Gastroesophageal sphincter (tissue), 3 donors: ENCODE measurements at regions not wholly inside any gene's neighbourhood (a gene's known extent, or its start where the extent isn't known, plus 50 kb on each side); places are given as distances from the start of the nearest gene placed in this dataset.

Source experiments
- CTCF ChIP-seq, 4 experiments: fragments of 200-600 bp in 2 of 4; fragments of 450-650 bp in 2 of 4; sonication (generic) in 1 of 4; IDR thresholded peaks; one replicate each; pipeline ENCODE4 v1.5.1; 2017 to 2019; ENCODE audit warnings: antibody characterized with exemption in 4 of 4, mild to moderate bottlenecking in 2 of 4, moderate library complexity in 2 of 4
- EP300 ChIP-seq: sonication (generic); formaldehyde crosslinking; IDR thresholded peaks from one replicate; pipeline ENCODE4 v1.6.1; 2017; ENCODE audit warnings: antibody characterized with exemption, mild to moderate bottlenecking
- POLR2A ChIP-seq, 2 donors: fragments of 450-650 bp; IDR thresholded peaks; one replicate each; pipeline ENCODE4 v1.6.1; 2017; ENCODE audit warnings: antibody characterized with exemption in 2 of 2, mild to moderate bottlenecking in 2 of 2, moderate library complexity in 1 of 2

- no peak for TF ChIP-seq CTCF (IDR thresholded peaks at IDR 0.05)
- no peak for TF ChIP-seq POLR2A (IDR thresholded peaks at IDR 0.05)
- no peak for TF ChIP-seq EP300
Observed at GRCh38 chr4:138347561-138347960, 105.4 kb upstream of the SLC7A11 start.
